Uterus (tissue), 3 donors: ENCODE measurements at regions not wholly inside any gene's neighbourhood (a gene's known extent, or its start where the extent isn't known, plus 50 kb on each side); places are given as distances from the start of the nearest gene placed in this dataset.

Experiments used
- DNase-seq, 2 donors: peaks; one replicate each; pipeline ENCODE4 v3.0.0-alpha.2; 2019 to 2020
- H3K27ac ChIP-seq, 2 donors: fragments of 200-600 bp; sonication (generic); 1 replicate in 1 of 2; 2 replicates in 1 of 2; pipeline ENCODE4 v1.5.1; 2016 to 2018
- H3K27me3 ChIP-seq, 2 donors: fragments of 200-600 bp; sonication (generic); one replicate each; pipeline ENCODE4 v1.5.1; 2018 to 2019; ENCODE audit warnings: control low read depth in 1 of 2
- H3K36me3 ChIP-seq, 2 donors: fragments of 200-600 bp; sonication (generic); one replicate each; pipeline ENCODE4 v1.5.1; 2019; ENCODE audit warnings: control low read depth in 1 of 2
- H3K4me1 ChIP-seq, 2 donors: fragments of 200-600 bp; sonication (generic); one replicate each; pipeline ENCODE4 v1.5.1; 2018 to 2019; ENCODE audit warnings: control low read depth in 1 of 2
- H3K4me3 ChIP-seq, 2 donors: fragments of 200-600 bp; sonication (generic); 1 replicate in 1 of 2; 2 replicates in 1 of 2; pipeline ENCODE4 v1.5.1; 2018 to 2019; ENCODE audit warnings: mild to moderate bottlenecking in 1 of 2
- H3K9me3 ChIP-seq, 2 donors: fragments of 200-600 bp; sonication (generic); one replicate each; pipeline ENCODE4 v1.5.1; 2019; ENCODE audit warnings: control low read depth in 1 of 2
- POLR2A ChIP-seq, 2 donors: fragments of 450-650 bp; IDR thresholded peaks; one replicate each; pipeline ENCODE4 v1.6.1; 2016; ENCODE audit warnings: antibody characterized with exemption in 2 of 2, mild to moderate bottlenecking in 1 of 2, moderate library complexity in 1 of 2
- intact Hi-C: fragments of 100-400 bp; cut with DNase I; formaldehyde crosslinking; loops from one replicate; pipeline ENCODE4 v1.15.1; 2023; ENCODE audit warnings: low total_unique reads
- TF ChIP-seq, protein P1 (sequence below), 4 experiments: fragments of 200-600 bp in 2 of 4; fragments of 450-650 bp in 2 of 4; sonication (generic) in 2 of 4; IDR thresholded peaks; one replicate each; pipeline ENCODE4 v1.5.1; 2016 to 2019; ENCODE audit warnings: antibody characterized with exemption in 4 of 4, mild to moderate bottlenecking in 2 of 4, moderate library complexity in 1 of 4
- donor health status: DM: yes; HTN: yes; CAD: no.

DNA sequence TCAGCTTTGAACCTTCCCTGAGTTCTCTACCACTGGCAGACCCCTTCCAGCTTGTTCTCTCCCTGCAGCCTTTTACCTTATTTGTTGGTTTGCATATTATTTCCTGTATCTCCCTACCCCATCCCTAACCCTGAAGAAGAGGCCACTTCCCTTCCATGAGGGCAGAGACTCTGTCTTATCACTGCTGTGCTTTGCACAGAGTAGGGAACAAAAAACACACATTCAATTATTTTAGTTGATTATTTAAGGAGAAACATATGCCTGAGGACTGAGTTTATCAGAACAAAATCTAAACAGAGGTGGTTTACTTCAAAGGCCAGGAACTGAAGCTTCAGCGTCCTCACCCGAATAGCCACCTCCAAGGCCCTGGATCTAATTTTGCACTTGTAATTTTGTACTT lies 111.7 kb upstream of the RFLNA start:
- Histone ChIP-seq H3K9me3 (no peaks in the 10 kb centered on the region), H3K4me1 (no peaks in the 10 kb centered on the region), H3K36me3 (no peaks in the 10 kb centered on the region), H3K27ac (no peak overlapping the region), H3K4me3 (no peak overlapping the region), H3K27me3 (no peaks in the 10 kb centered on the region)
- intact Hi-C loops: no loop called here
- DNase-seq: no peak
- TF ChIP-seq, protein P1, sequence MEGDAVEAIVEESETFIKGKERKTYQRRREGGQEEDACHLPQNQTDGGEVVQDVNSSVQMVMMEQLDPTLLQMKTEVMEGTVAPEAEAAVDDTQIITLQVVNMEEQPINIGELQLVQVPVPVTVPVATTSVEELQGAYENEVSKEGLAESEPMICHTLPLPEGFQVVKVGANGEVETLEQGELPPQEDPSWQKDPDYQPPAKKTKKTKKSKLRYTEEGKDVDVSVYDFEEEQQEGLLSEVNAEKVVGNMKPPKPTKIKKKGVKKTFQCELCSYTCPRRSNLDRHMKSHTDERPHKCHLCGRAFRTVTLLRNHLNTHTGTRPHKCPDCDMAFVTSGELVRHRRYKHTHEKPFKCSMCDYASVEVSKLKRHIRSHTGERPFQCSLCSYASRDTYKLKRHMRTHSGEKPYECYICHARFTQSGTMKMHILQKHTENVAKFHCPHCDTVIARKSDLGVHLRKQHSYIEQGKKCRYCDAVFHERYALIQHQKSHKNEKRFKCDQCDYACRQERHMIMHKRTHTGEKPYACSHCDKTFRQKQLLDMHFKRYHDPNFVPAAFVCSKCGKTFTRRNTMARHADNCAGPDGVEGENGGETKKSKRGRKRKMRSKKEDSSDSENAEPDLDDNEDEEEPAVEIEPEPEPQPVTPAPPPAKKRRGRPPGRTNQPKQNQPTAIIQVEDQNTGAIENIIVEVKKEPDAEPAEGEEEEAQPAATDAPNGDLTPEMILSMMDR (IDR thresholded peaks at IDR 0.05): no peak
- TF ChIP-seq POLR2A (IDR thresholded peaks at IDR 0.05): no peak

DNA sequence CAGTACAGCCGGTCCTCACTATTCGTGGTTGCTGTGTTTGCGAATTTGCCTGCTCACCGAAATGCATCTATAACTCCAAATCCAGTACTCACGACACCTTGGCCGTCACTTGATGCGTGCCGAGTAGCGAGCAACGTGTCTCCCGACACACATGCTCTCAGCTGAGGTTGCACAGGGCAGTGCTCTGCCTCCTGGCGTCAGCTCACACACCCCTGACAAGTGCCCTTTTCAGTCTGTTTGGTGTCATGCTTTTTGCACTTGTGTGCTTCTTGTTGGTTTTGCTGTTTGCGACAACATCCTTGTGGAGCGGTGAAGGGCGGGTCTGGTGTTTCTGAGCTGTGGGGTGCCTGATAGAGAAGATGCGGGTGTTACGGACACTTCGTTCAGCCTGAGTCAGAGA lies 110.4 kb upstream of the RFLNA start:
- Histone ChIP-seq H3K4me1 (no peaks in the 10 kb centered on the region), H3K27ac (no peak overlapping the region), H3K4me3 (no peak overlapping the region), H3K9me3 (no peaks in the 10 kb centered on the region), H3K27me3 (no peaks in the 10 kb centered on the region), H3K36me3 (no peaks in the 10 kb centered on the region)
- TF ChIP-seq, protein P1 (IDR thresholded peaks at IDR 0.05): no peak
- TF ChIP-seq POLR2A (IDR thresholded peaks at IDR 0.05): no peak
- no peak for DNase-seq
- intact Hi-C loops: no loop called here

DNA sequence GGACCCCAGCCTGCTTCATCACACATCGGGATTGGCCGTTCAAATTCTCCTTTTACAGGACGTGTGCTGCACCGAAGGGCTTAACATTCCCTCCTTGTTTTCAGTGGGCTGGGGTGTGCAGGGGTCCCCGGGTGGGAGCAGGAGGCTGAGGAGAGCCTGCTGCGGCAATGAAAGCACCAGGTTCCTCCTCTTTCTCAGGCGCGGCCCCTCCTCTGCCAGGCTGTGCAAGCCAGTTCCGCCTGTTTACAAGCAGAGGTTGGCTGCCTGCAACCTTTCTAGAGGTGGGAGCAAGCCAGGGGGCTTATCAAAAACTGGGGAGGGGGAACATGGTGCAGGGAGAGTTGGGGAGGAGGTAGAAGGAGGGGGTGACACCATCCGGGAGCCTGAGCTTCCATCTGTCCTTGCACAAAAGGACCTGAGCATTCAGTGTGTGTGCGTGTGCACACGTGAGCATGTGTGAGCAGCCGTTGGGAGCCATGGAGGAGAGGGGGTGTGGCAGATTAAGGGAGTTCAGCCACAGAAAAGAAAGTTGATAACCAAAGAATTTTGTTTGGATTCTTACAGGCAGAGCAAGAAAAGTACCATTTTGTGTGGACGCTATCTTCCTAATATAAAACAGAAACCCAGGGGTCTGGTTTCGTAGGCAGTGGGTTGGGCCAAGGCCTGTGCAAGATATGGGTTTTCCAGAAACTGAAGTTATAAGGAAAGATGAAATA lies 108.8 kb upstream of the RFLNA start:
- H3K4me1 ChIP-seq: no peaks in the 10 kb centered on the region
- no peaks in the 10 kb centered on the region for H3K36me3 ChIP-seq
- no peaks in the 10 kb centered on the region for H3K27me3 ChIP-seq
- H3K27ac ChIP-seq: no peak overlapping the region
- DNase-seq: no peak
- intact Hi-C loops: no loop called here
- TF ChIP-seq, protein P1 (IDR thresholded peaks at IDR 0.05): no peak
- TF ChIP-seq POLR2A (IDR thresholded peaks at IDR 0.05): no peak
- H3K4me3 ChIP-seq: no peak overlapping the region
- no peaks in the 10 kb centered on the region for H3K9me3 ChIP-seq

GRCh38 chr12:124188084-124188483 lies 106.8 kb upstream of the RFLNA start:
- DNase-seq: no peak
- TF ChIP-seq, protein P1 (IDR thresholded peaks at IDR 0.05): no peak
- TF ChIP-seq POLR2A (IDR thresholded peaks at IDR 0.05): no peak
- intact Hi-C loops: no loop called here
- H3K27ac ChIP-seq: no peak overlapping the region
- no peaks in the 10 kb centered on the region for H3K27me3 ChIP-seq
- H3K4me1 ChIP-seq: no peaks in the 10 kb centered on the region
- H3K4me3 ChIP-seq: no peak overlapping the region
- H3K36me3 ChIP-seq: no peaks in the 10 kb centered on the region
- H3K9me3 ChIP-seq: no peaks in the 10 kb centered on the region

DNA sequence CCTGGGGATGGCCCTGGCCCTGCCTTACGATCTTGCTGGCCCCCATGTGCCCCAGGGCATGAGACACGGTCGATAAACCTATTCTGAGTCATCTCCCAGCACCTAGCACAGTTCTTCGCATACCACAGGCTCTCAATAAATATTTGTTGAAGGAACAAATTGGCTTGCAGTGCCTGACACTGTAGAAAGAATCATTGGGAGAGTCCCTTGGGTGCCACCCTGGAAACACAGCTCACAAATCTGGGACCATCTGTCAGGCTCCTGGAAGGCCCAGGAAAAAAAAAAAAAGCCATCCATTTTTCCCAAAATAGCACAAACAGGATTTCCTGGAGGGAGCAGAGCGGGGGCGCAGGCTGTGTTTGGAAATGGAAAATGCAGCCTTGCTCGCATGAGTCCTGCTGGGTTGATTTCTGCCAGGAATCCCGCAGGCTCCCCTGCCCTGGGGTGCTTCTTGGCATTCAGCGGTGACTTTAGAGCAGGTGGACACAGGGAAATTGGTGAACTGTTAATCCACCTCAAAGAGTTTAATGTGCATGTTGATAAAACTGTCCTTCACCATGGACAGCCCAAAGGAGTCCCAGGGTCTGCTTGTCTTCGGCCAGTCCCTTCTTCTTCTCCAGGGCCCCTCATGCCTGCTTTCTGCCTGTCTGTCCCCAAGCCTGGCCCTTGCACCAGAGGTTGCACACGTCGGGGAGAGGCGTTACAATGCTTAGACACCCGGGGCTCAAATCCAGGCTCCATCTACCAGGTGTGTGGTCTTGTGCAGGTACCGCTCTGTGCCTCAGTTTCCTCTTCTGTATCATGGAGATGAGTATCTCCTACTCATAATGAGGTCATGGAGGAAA lies 106.1 kb upstream of the RFLNA start:
- Histone ChIP-seq H3K9me3 (no peaks in the 10 kb centered on the region), H3K4me1 (no peaks in the 10 kb centered on the region), H3K27me3 (no peaks in the 10 kb centered on the region), H3K4me3 (no peak overlapping the region), H3K36me3 (no peaks in the 10 kb centered on the region), H3K27ac (no peak overlapping the region)
- no peak for TF ChIP-seq POLR2A (IDR thresholded peaks at IDR 0.05)
- TF ChIP-seq, protein P1 (IDR thresholded peaks at IDR 0.05): no peak
- intact Hi-C loops: no loop called here
- no peak for DNase-seq
